Thyroid gland (tissue), 4 donors: ENCODE measurements at regions not wholly inside any gene's neighbourhood (a gene's known extent, or its start where the extent isn't known, plus 50 kb on each side); places are given as distances from the start of the nearest gene placed in this dataset.
A peak's percentile ranks its signal among the peaks of the same experiment; 100 is the strongest.

ENCODE experiments used
- DNase-seq, 2 donors: peaks; one replicate each; pipeline ENCODE4 v3.0.0-alpha.2; 2019
- H3K27ac ChIP-seq, 3 donors: fragments of 200-600 bp; sonication (generic); 1 replicate in 2 of 3; 2 replicates in 1 of 3; pipeline ENCODE4 v1.5.1; 2016 to 2019; ENCODE audit warnings: mild to moderate bottlenecking in 1 of 3, moderate library complexity in 1 of 3
- H3K27me3 ChIP-seq: fragments of 200-600 bp; sonication (generic); one replicate; pipeline ENCODE4 v1.5.1; 2019
- H3K36me3 ChIP-seq, 2 donors: fragments of 200-600 bp; sonication (generic); one replicate each; pipeline ENCODE4 v1.5.1; 2016 to 2019
- H3K4me1 ChIP-seq, 2 donors: fragments of 200-600 bp; sonication (generic); one replicate each; pipeline ENCODE4 v1.5.1; 2017 to 2019
- H3K4me3 ChIP-seq, 3 donors: fragments of 200-600 bp; sonication (generic); replicated peaks in 1 of 3; 1 replicate in 2 of 3; 2 replicates in 1 of 3; pipeline ENCODE4 v1.5.1; 2016; ENCODE audit warnings: mild to moderate bottlenecking in 1 of 3
- H3K9me3 ChIP-seq: fragments of 200-600 bp; sonication (generic); one replicate; pipeline ENCODE4 v1.5.1; 2017
- POLR2A ChIP-seq, 2 donors: fragments of 450-650 bp; IDR thresholded peaks; one replicate each; pipeline ENCODE4 v1.6.1; 2017; ENCODE audit warnings: antibody characterized with exemption in 2 of 2, mild to moderate bottlenecking in 2 of 2, moderate library complexity in 1 of 2
- WGBS, 2 donors: methylation state at CpG; one replicate each; pipeline ENCODE4 v1.1.5; 2017; 5-methylcytosine and 5-hydroxymethylcytosine counted together
- intact Hi-C: fragments of 100-400 bp; cut with DNase I; formaldehyde crosslinking; loops from one replicate; pipeline ENCODE4 v1.15.1; 2023
- TF ChIP-seq, protein P1 (sequence below), 6 experiments: fragments of 200-600 bp in 3 of 6; fragments of 450-650 bp in 3 of 6; sonication (generic) in 3 of 6; IDR thresholded peaks; one replicate each; pipeline ENCODE4 v1.5.1; 2016 to 2019; ENCODE audit warnings: antibody characterized with exemption in 6 of 6, mild to moderate bottlenecking in 2 of 6, inconsistent platforms in 1 of 6, moderate library complexity in 1 of 6

DNA sequence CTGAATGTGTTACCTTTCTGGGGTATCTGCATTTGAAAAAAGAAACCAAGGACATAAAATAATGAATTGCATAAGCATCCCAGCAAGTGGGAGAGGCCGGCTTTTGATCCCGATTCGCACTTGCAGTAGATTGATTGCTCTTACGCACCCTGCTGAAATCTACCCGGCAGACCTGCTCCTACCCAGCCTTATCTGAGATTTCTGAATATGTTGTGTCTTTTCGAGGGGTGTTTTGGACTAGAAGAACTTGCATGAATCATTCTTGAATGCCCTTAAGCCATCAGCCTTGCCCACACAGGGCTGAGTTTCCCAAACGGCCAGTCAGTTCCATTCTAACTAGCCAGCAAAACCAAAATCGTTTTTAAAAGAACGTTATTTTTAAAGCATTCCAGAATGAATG lies 174.4 kb upstream of the BCOR start:
- no peaks in the 10 kb centered on the region for H3K9me3 ChIP-seq
- peaks cover 0 to 6% of the 10 kb centered on the region in 2 donors for H3K4me1 ChIP-seq
- no peaks in the 10 kb centered on the region for H3K27me3 ChIP-seq
- no peaks in the 10 kb centered on the region for H3K36me3 ChIP-seq
- H3K4me3 ChIP-seq, result no peak overlapping the region
- intact Hi-C loops, result no loop called here
- DNase-seq, result no peak
- no peak for TF ChIP-seq POLR2A (IDR thresholded peaks at IDR 0.05)
- TF ChIP-seq, protein P1, sequence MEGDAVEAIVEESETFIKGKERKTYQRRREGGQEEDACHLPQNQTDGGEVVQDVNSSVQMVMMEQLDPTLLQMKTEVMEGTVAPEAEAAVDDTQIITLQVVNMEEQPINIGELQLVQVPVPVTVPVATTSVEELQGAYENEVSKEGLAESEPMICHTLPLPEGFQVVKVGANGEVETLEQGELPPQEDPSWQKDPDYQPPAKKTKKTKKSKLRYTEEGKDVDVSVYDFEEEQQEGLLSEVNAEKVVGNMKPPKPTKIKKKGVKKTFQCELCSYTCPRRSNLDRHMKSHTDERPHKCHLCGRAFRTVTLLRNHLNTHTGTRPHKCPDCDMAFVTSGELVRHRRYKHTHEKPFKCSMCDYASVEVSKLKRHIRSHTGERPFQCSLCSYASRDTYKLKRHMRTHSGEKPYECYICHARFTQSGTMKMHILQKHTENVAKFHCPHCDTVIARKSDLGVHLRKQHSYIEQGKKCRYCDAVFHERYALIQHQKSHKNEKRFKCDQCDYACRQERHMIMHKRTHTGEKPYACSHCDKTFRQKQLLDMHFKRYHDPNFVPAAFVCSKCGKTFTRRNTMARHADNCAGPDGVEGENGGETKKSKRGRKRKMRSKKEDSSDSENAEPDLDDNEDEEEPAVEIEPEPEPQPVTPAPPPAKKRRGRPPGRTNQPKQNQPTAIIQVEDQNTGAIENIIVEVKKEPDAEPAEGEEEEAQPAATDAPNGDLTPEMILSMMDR (IDR thresholded peaks at IDR 0.05), result no peak
- WGBS, 2 donors, result 71 to 84% methylated on average over 9 of the region's 9 CpGs
- no peak overlapping the region for H3K27ac ChIP-seq

DNA sequence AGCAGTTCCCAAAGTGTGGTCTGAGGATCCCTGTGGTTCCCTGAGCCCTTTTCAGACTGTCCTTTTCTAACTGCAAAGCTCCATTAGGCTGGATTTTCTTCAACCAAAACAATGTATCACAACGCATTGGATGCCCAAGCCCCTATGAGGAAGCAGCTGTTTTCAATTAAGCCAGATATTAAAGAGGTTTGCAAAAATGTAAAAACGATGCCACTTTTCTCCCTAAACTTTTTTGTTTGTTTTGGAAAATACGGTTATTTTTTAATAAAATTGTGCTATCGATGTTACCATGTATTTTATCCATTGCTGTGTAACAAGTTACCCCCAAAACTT lies 170.4 kb upstream of the BCOR start:
- Histone ChIP-seq H3K27ac (no peak overlapping the region), H3K27me3 (no peaks in the 10 kb centered on the region), H3K4me1 (peaks cover 0 to 7% of the 10 kb centered on the region in 2 donors), H3K36me3 (no peaks in the 10 kb centered on the region), H3K9me3 (no peaks in the 10 kb centered on the region), H3K4me3 (no peak overlapping the region)
- no peak for TF ChIP-seq POLR2A (IDR thresholded peaks at IDR 0.05)
- TF ChIP-seq, protein P1 (IDR thresholded peaks at IDR 0.05), result no peak
- no peak for DNase-seq
- WGBS, 2 donors, result 67 to 92% methylated on average over 4 of the region's 4 CpGs
- intact Hi-C loops, result loop anchor here (10.0 kb wide), 2 partner anchors 93 to 453 kb away; no protein-coding TSS in a partner anchor

DNA sequence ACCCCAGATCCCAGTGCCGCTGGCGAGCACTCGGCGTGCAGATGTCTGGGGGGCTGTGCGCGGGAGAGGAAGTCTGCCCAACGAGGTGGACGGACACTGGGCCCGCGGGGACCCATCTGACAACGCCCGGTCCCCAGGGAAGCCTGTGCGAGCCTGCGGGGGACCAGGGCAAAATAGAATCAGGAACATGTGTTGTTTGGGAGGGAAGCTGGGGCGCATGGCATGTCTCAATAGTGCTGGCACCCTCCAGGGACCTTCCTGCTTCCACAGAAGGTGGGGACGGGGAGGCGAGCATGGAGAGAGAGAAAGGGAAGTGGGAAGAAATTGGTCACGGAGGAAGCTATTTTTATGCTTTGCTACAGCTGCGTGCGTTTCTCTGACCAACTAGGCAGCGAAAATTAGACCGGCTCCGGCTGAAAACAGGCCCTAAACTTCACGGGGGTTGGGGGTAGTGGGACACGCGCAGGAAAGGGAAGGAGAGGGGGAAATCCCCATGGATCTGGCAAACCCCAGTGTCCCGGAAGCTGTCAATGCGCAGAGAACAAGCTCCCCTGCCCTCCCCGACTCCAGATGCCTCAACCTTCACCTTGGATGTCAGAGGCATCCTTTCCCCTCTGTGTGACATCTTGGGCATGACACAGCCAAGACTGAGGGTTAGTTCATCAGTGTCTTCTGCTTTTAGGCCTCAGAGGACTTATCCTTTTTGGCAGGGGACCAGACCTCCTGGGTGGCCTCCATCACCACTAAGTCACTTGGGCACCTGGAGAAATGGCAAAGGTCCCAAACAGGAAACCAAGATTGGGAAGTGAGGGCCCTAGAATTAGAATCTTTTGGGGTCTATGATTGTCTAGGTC lies 169.8 kb upstream of the BCOR start:
- intact Hi-C loops, result loop anchor here (10.0 kb wide), 2 partner anchors 93 to 453 kb away; no protein-coding TSS in a partner anchor
- peak overlapping the region in 1 of 3 donors; percentile 19 for H3K4me3 ChIP-seq
- TF ChIP-seq POLR2A (IDR thresholded peaks at IDR 0.05), result no peak
- TF ChIP-seq, protein P1 (IDR thresholded peaks at IDR 0.05), result no peak
- peak overlapping the region in 2 of 3 donors; percentile 4 to 41 for H3K27ac ChIP-seq
- H3K36me3 ChIP-seq, result no peaks in the 10 kb centered on the region
- H3K27me3 ChIP-seq, result no peaks in the 10 kb centered on the region
- H3K4me1 ChIP-seq, result peaks cover 0 to 7% of the 10 kb centered on the region in 2 donors
- H3K9me3 ChIP-seq, result no peaks in the 10 kb centered on the region
- 30 to 34% methylated on average over 21 to 29 of the region's 29 CpGs for WGBS, 2 donors
- peak in 1 of 2 donors; percentile 6 for DNase-seq

DNA sequence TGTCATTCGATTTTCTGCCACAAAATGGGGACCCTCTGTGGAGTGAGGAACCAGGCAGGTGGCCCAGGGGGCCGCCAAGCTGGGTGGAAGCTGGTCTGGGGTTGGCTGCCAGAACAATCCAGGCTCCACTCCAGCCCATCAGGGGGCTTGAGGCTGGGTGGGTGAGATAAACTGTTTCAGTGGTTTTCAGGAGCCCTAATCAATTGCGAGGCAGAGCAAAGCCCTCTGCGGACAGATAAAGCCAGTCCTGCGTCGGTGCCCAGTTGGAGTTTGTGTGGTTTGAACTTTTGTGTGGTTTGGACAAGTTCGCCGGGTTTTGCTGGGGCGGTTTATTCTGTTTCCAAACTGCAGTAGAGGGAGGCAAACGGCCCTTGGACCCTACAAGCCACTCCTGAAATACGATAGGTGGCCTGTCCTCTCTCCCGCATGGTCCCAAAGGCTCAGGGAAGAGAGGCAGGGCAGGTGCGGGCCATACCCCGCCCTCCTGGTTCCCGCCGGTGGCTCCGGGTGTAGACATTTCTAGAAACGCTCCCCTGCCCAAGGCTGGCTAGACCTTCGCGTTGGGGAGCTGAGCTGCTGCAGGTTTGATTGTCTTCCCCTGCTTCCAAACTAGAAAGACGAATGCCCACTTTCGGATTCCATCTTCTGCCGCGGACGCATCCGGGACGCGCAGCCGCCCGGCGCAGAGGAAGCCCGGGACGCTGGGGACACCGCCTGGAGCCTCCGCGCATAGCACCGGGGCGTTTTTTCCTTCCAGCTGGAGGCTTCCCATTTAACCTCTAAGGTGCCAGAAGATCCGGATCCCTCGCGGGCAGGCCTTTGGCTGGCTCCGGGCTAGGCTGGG lies 169.0 kb upstream of the BCOR start:
- Histone ChIP-seq H3K4me3 (peak overlapping the region in 1 of 3 donors; percentile 19), H3K27me3 (no peaks in the 10 kb centered on the region), H3K36me3 (no peaks in the 10 kb centered on the region), H3K9me3 (no peaks in the 10 kb centered on the region), H3K4me1 (peaks cover 0 to 10% of the 10 kb centered on the region in 2 donors), H3K27ac (peak overlapping the region in 2 of 3 donors; percentile 4 to 41)
- peak; percentile 61 to 68 for DNase-seq
- intact Hi-C loops, result loop anchor here (10.0 kb wide), 2 partner anchors 92 to 452 kb away; no protein-coding TSS in a partner anchor
- TF ChIP-seq, protein P1 (IDR thresholded peaks at IDR 0.05), result peak; percentile 29 to 72 (median 57)
- TF ChIP-seq POLR2A (IDR thresholded peaks at IDR 0.05), result no peak
- 29 to 36% methylated on average over 5 to 7 of the region's 42 CpGs for WGBS, 2 donors
